Omental fat pad (tissue), 3 donors: ENCODE measurements at regions not wholly inside any gene's neighbourhood (a gene's known extent, or its start where the extent isn't known, plus 50 kb on each side); places are given as distances from the start of the nearest gene placed in this dataset.
"Not testable (repeated sequence)": the region's sequence is repeated elsewhere in the genome, so short reads cannot be mapped to it uniquely, and the experiment has no call there.

Experiments used
- ATAC-seq: fragments of 150-250 bp; one replicate; pipeline ENCODE4 v1.9.1; 2016; ENCODE audit warnings: mild to moderate bottlenecking, moderate library complexity; ENCODE audit not compliant: low FRiP score
- DNase-seq: peaks from one replicate; pipeline ENCODE4 v3.0.0-alpha.2; 2019; ENCODE audit warnings: low spot score
- CTCF ChIP-seq, 3 donors: fragments of 450-650 bp; IDR thresholded peaks; one replicate each; pipeline ENCODE4 v1.5.1; 2016 to 2017; ENCODE audit warnings: antibody characterized with exemption in 3 of 3, mild to moderate bottlenecking in 3 of 3, moderate library complexity in 2 of 3

DNA sequence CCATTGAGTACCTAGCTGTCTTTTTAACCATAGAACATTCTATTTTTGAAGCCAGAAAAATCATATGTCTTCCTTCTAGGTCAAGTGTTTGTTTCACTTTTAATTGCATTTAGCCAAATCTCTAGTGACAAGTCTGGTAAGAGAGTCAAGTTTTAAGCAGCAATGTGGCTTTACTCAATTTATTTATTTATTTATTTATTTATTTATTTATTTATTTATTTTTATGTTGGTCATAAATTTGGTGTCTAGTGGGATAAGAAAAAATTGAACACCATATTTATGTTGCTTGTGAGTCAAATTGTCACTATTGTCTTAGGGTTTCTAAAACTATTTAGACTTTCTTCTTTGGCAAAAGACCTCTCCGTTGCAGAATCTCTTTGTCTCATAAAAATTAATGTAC, 174.5 kb upstream of the BCHE start:
- no peak for TF ChIP-seq CTCF (IDR thresholded peaks at IDR 0.05)
- DNase-seq (no peak), ATAC-seq (no peak)

GRCh38 chr3:166005126-166005525, 167.9 kb upstream of the BCHE start:
- ATAC-seq (no peak), DNase-seq (no peak)
- TF ChIP-seq CTCF (IDR thresholded peaks at IDR 0.05): no peak

DNA sequence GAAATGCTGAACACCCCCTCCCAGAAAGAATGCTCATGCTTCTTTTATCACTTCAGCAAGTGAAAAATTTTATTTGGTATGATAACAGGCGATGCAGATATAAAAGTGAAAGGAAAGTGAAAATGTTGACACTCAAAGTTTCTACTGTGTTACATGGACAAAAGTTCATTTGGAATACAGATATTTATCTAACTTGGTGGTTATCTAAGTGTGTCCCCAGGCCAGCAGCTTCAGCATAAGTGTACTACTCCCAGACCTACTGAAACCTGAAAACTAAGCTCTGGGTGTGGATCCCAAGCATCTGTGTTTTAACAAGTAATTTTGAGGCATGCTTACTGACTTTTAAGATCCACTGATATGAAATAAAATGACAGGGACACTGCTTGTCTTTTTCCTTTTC, 157.1 kb upstream of the BCHE start:
- TF ChIP-seq CTCF (IDR thresholded peaks at IDR 0.05): no peak
- DNase-seq (no peak), ATAC-seq (no peak)

DNA sequence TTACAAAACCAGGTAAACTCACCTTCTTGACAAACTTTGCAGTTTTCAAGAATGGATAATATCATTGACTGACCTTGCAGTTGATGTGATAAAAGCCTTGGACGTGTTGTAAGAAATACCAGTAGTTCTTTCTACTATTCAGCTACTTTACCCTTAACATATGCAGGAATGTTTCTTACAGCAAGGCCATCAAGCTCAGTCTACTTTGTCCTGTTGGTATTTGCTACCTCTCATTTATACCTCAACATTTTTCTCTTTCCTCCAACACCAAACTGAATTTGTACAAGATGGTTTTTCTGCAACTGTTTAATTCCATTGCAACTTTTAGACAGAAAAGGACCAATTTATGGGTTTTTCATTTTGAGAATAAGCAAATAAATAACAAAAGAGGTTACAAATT, 147.4 kb upstream of the BCHE start:
- ATAC-seq (no peak), DNase-seq (no peak)
- TF ChIP-seq CTCF (IDR thresholded peaks at IDR 0.05): no peak

- DNase-seq: no peak
- no peak for TF ChIP-seq CTCF (IDR thresholded peaks at IDR 0.05)
- ATAC-seq: no peak
These were observed 146.1 kb upstream of the BCHE start for GRCh38 chr3:165983284-165983683.

DNA sequence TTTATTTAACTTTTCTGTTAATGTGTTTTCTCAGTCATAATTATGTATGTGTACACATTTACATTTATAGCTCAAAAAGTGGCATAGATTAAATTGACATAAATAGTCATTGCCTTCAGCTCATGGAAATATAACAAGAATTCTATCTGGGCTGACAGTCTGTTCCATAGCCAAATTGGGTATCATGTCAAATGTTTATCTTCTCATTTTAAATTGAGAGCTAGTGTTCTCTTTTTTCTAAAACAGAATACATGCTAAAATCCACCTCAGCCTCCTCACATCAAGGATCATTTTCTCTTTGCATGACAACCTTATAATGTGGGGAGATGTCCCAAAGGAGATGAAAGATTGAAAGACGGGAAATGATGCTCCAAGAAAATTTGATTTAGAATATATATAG, 144.1 kb upstream of the BCHE start:
- TF ChIP-seq CTCF (IDR thresholded peaks at IDR 0.05): no peak
- ATAC-seq: no peak

GRCh38 chr3:165960825-165961224, 123.6 kb upstream of the BCHE start:
- not testable (repeated sequence) for ATAC-seq, DNase-seq

More for the DNA sequence above, 144.1 kb upstream of the BCHE start:
- no peak for DNase-seq

GRCh38 chr3:165954171-165954570, 116.9 kb upstream of the BCHE start:
- no peak for TF ChIP-seq CTCF (IDR thresholded peaks at IDR 0.05)
- DNase-seq (no peak), ATAC-seq (no peak)
